Nephron (organoid): ENCODE measurements at regions not wholly inside any gene's neighbourhood (a gene's known extent, or its start where the extent isn't known, plus 50 kb on each side); places are given as distances from the start of the nearest gene placed in this dataset.

Experiments
- H3K27ac Mint-ChIP-seq, 3 experiments: 2 replicates each; pipeline ENCODE4 v1.8.0; 2020; ENCODE audit warnings: mixed read lengths in 3 of 3, mild to moderate bottlenecking in 2 of 3, moderate library complexity in 1 of 3
- H3K27me3 Mint-ChIP-seq: 2 replicates; pipeline ENCODE4 v1.8.0; 2021; ENCODE audit warnings: low read depth, mild to moderate bottlenecking, moderate library complexity, mixed read lengths
- H3K36me3 Mint-ChIP-seq: 2 replicates; pipeline ENCODE4 v1.8.0; 2020; ENCODE audit warnings: low read depth, mixed read lengths
- H3K4me1 Mint-ChIP-seq: 2 replicates; pipeline ENCODE4 v1.8.0; 2020; ENCODE audit warnings: mixed read lengths
- H3K4me3 Mint-ChIP-seq, 3 experiments: 2 replicates each; pipeline ENCODE4 v1.8.0; 2020; ENCODE audit warnings: mild to moderate bottlenecking in 3 of 3, mixed read lengths in 3 of 3, moderate library complexity in 2 of 3
- H3K9me3 Mint-ChIP-seq: 2 replicates; pipeline ENCODE4 v1.8.0; 2020; ENCODE audit warnings: mixed read lengths
- TF ChIP-seq, protein P1 (sequence below), 3 experiments: fragments of 200-600 bp; sonication (generic); IDR thresholded peaks; one replicate each; pipeline ENCODE4 v1.5.0; 2021; ENCODE audit warnings: antibody characterized with exemption in 3 of 3; ENCODE audit not compliant: unreplicated experiment in 3 of 3

DNA sequence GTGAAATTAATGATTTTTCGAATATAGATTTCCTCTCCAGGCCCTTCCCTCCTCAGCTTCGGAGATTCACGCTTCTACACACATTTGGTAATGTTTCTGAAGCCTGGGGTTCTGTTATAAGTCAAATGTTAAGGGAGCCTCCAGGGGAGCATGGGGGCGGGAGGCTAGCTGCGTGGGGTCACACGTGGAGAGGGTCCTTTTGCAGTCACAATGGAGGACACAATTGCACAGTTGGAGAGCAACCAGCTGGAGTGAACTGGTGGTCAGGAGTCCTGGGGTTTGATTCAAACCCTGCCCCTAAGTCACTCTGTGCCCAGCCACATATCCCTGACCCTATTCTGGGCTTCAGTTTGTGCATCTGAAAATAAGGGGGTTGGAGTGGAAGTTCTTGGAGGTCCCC is 481.4 kb downstream of the CDK5RAP2 start:
- Mint-ChIP-seq H3K27ac (no peak overlapping the region), H3K36me3 (no peaks in the 10 kb centered on the region), H3K4me3 (no peak overlapping the region), H3K9me3 (no peaks in the 10 kb centered on the region), H3K4me1 (no peaks in the 10 kb centered on the region), H3K27me3 (no peaks in the 10 kb centered on the region)
- TF ChIP-seq, protein P1, sequence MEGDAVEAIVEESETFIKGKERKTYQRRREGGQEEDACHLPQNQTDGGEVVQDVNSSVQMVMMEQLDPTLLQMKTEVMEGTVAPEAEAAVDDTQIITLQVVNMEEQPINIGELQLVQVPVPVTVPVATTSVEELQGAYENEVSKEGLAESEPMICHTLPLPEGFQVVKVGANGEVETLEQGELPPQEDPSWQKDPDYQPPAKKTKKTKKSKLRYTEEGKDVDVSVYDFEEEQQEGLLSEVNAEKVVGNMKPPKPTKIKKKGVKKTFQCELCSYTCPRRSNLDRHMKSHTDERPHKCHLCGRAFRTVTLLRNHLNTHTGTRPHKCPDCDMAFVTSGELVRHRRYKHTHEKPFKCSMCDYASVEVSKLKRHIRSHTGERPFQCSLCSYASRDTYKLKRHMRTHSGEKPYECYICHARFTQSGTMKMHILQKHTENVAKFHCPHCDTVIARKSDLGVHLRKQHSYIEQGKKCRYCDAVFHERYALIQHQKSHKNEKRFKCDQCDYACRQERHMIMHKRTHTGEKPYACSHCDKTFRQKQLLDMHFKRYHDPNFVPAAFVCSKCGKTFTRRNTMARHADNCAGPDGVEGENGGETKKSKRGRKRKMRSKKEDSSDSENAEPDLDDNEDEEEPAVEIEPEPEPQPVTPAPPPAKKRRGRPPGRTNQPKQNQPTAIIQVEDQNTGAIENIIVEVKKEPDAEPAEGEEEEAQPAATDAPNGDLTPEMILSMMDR (IDR thresholded peaks at IDR 0.05; ENCODE audit: unreplicated experiment in 3 of 3): no peak

DNA sequence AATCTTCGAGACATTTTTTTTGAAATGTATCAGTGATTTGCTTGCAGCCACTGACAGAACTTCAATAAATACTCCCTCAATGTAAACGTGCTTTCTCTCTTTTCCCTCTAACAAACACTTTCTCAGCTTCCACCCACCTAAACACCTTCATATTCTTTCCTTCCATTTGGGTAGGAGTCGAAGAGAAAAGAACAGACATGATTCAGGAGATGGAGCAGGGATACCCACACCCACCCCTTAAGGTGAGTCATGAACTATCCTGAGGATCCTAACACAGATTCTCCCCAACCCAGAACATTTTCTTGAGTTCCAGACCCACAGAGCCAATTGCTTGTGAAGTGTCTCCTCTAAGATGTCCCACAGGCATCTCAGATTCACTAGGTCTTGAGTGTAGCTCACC is 488.8 kb downstream of the CDK5RAP2 start:
- H3K4me3 Mint-ChIP-seq: no peak overlapping the region
- no peaks in the 10 kb centered on the region for H3K4me1 Mint-ChIP-seq
- TF ChIP-seq, protein P1 (IDR thresholded peaks at IDR 0.05; ENCODE audit: unreplicated experiment in 3 of 3): no peak
- no peak overlapping the region for H3K27ac Mint-ChIP-seq
- no peaks in the 10 kb centered on the region for H3K36me3 Mint-ChIP-seq
- peaks cover 3% of the 10 kb centered on the region for H3K27me3 Mint-ChIP-seq
- peaks cover 11% of the 10 kb centered on the region for H3K9me3 Mint-ChIP-seq

GRCh38 chr9:120080849-120081248 is 499.1 kb downstream of the CDK5RAP2 start:
- Mint-ChIP-seq H3K27me3 (peaks cover 22% of the 10 kb centered on the region), H3K4me3 (no peak overlapping the region), H3K4me1 (no peaks in the 10 kb centered on the region), H3K9me3 (peaks cover 15% of the 10 kb centered on the region), H3K36me3 (no peaks in the 10 kb centered on the region), H3K27ac (no peak overlapping the region)
- TF ChIP-seq, protein P1 (IDR thresholded peaks at IDR 0.05; ENCODE audit: unreplicated experiment in 3 of 3): no peak

DNA sequence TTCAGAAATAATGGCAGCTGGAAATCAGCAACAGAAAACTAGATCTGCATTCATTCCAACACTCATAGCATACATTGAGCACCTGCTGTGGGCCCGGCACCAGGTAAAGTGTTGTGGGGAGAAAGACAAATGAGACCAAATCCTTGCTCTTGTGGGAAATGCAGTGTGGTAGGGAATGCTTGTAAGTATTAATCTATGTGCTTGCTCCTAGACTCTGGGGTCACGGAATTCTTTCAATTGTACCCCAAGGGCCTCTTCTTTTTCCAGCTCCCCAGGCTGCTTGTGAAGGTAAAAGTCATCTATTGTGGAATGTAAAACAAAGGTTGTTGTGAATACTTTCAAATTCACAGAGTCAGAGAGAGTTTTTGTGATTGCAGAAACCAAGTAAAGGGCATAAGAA is 501.9 kb downstream of the CDK5RAP2 start:
- TF ChIP-seq, protein P1 (IDR thresholded peaks at IDR 0.05; ENCODE audit: unreplicated experiment in 3 of 3): no peak
- H3K27ac Mint-ChIP-seq: no peak overlapping the region
- H3K36me3 Mint-ChIP-seq: no peaks in the 10 kb centered on the region

DNA sequence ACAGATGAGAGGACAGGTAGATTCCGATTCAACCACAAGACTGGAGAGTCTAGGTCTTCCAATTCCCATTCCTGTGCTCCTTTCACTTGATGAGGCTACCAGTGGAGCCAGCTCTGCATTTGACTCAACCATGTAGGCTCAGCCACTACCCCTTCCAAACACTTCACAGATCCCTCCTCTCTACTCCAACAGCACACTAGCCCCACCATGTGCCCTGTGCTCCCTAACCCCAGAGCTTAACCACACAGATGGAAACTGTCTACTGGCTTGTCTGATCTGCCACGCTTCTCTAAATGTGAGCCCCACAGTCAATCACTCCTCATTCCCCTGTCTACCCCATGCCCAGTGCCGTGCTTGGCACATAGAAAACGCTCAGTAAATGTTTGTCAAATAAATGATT is 508.2 kb downstream of the CDK5RAP2 start:
- H3K27me3 Mint-ChIP-seq: no peaks in the 10 kb centered on the region
- H3K4me1 Mint-ChIP-seq: no peaks in the 10 kb centered on the region
- no peaks in the 10 kb centered on the region for H3K9me3 Mint-ChIP-seq
- no peaks in the 10 kb centered on the region for H3K36me3 Mint-ChIP-seq
- no peak overlapping the region for H3K27ac Mint-ChIP-seq
- TF ChIP-seq, protein P1 (IDR thresholded peaks at IDR 0.05; ENCODE audit: unreplicated experiment in 3 of 3): no peak
- no peak overlapping the region for H3K4me3 Mint-ChIP-seq

More for the DNA sequence above, 501.9 kb downstream of the CDK5RAP2 start:
- no peaks in the 10 kb centered on the region for H3K4me1 Mint-ChIP-seq
- H3K4me3 Mint-ChIP-seq: no peak overlapping the region
- no peaks in the 10 kb centered on the region for H3K9me3 Mint-ChIP-seq
- H3K27me3 Mint-ChIP-seq: peaks cover 19% of the 10 kb centered on the region

DNA sequence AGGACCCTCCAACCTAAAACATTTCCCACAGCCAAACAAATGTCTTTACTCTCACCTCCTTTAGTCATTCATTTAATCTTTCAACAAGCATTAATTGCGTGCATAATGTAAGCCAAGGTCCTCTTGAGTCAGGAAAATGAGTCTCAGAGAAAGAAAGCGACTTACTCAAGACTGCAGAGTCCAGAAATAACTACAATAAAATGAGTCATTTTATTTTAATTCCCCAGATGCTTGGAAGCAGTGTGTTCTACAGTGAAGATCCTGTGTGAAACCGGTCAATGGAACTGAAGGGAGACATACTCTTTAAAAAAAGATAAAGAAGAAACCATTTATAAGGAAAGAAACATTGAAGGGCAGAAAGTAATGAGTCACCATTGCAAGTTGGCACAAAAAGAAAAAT is 513.7 kb downstream of the CDK5RAP2 start:
- TF ChIP-seq, protein P1 (IDR thresholded peaks at IDR 0.05; ENCODE audit: unreplicated experiment in 3 of 3): no peak
- H3K4me1 Mint-ChIP-seq: no peaks in the 10 kb centered on the region
- no peaks in the 10 kb centered on the region for H3K36me3 Mint-ChIP-seq
- no peak overlapping the region for H3K4me3 Mint-ChIP-seq
- peaks cover 4% of the 10 kb centered on the region for H3K9me3 Mint-ChIP-seq
- peaks cover 4% of the 10 kb centered on the region for H3K27me3 Mint-ChIP-seq
- H3K27ac Mint-ChIP-seq: no peak overlapping the region
